Smooth muscle cell (in vitro differentiated cells): ENCODE measurements at regions not wholly inside any gene's neighbourhood (a gene's known extent, or its start where the extent isn't known, plus 50 kb on each side); places are given as distances from the start of the nearest gene placed in this dataset.
A peak's percentile ranks its signal among the peaks of the same experiment; 100 is the strongest.

Experiments used
- DNase-seq: peaks from one replicate; lab custom pipeline; 2025; ENCODE audit not compliant: unreplicated experiment; lab: John Stamatoyannopoulos, UW
- H2AFZ ChIP-seq: fragments of 200-600 bp; sonication (generic); 2 replicates; pipeline ENCODE4 v1.6.0; 2016; ENCODE audit warnings: antibody characterized with exemption, low read depth, mild to moderate bottlenecking
- H3F3A ChIP-seq: fragments of 200-600 bp; sonication (generic); 2 replicates; pipeline ENCODE4 v1.6.0; 2017; ENCODE audit warnings: antibody characterized with exemption, low read depth
- H3K27ac ChIP-seq: fragments of 200-600 bp; sonication (generic); 2 replicates; pipeline ENCODE4 v1.5.1; 2016; ENCODE audit warnings: low read depth, mild to moderate bottlenecking
- H3K27me3 ChIP-seq: fragments of 200-600 bp; sonication (generic); 2 replicates; pipeline ENCODE4 v1.6.1; 2016; ENCODE audit warnings: low read depth, mild to moderate bottlenecking
- H3K36me3 ChIP-seq: fragments of 200-600 bp; sonication (generic); 2 replicates; pipeline ENCODE4 v1.5.1; 2016; ENCODE audit warnings: low read depth
- H3K4me1 ChIP-seq: fragments of 200-600 bp; sonication (generic); 2 replicates; pipeline ENCODE4 v1.5.1; 2016; ENCODE audit warnings: low read depth
- H3K4me2 ChIP-seq: fragments of 200-600 bp; sonication (generic); 2 replicates; pipeline ENCODE4 v1.6.0; 2016; ENCODE audit warnings: mild to moderate bottlenecking
- H3K4me3 ChIP-seq: fragments of 200-600 bp; sonication (generic); 2 replicates; pipeline ENCODE4 v1.5.1; 2016; ENCODE audit warnings: mild to moderate bottlenecking
- H3K79me2 ChIP-seq: fragments of 200-600 bp; sonication (generic); 2 replicates; pipeline ENCODE4 v1.6.0; 2016; ENCODE audit warnings: low read depth, mild to moderate bottlenecking
- H3K9ac ChIP-seq: fragments of 200-600 bp; sonication (generic); 2 replicates; pipeline ENCODE4 v1.6.0; 2016; ENCODE audit warnings: low read depth
- H3K9me3 ChIP-seq: fragments of 200-600 bp; sonication (generic); replicated peaks from 2 replicates; pipeline ENCODE4 v1.5.1; 2016; ENCODE audit warnings: low read depth
- H4K20me1 ChIP-seq: fragments of 200-600 bp; sonication (generic); 2 replicates; pipeline ENCODE4 v1.6.0; 2016; ENCODE audit warnings: low read depth
- CTCF ChIP-seq: fragments of 200-600 bp; sonication (generic); IDR thresholded peaks from 2 replicates; pipeline ENCODE4 v1.5.1; 2017; ENCODE audit warnings: borderline replicate concordance, mild to moderate bottlenecking, antibody characterized with exemption; ENCODE audit not compliant: insufficient read depth, poor library complexity, severe bottlenecking
- WGBS: methylation state at CpG from one replicate; pipeline ENCODE4 v1.1.7; 2016; ENCODE audit warnings: low lambda C conversion rate; 5-methylcytosine and 5-hydroxymethylcytosine counted together

GRCh38 chr9:23477908-23478307 is 348.1 kb downstream of the ELAVL2 start:
- no peak overlapping the region for H3K4me3 ChIP-seq
- no peaks in the 10 kb centered on the region for H3F3A ChIP-seq
- no peaks in the 10 kb centered on the region for H3K4me1 ChIP-seq
- H3K4me2 ChIP-seq = no peak overlapping the region
- no peaks in the 10 kb centered on the region for H3K27me3 ChIP-seq
- no peak overlapping the region for H2AFZ ChIP-seq
- H3K79me2 ChIP-seq = no peaks in the 10 kb centered on the region
- no peaks in the 10 kb centered on the region for H3K9me3 ChIP-seq
- H3K27ac ChIP-seq = no peak overlapping the region
- no peak for DNase-seq
- 92% methylated on average over 2 of the region's 2 CpGs for WGBS
- no peak overlapping the region for H3K9ac ChIP-seq
- H3K36me3 ChIP-seq = no peaks in the 10 kb centered on the region
- TF ChIP-seq CTCF = no peak
- no peaks in the 10 kb centered on the region for H4K20me1 ChIP-seq

- Histone ChIP-seq H3K9me3 (no peaks in the 10 kb centered on the region), H3K27me3 (no peaks in the 10 kb centered on the region), H3K27ac (no peak overlapping the region), H3F3A (no peaks in the 10 kb centered on the region), H3K4me3 (no peak overlapping the region), H3K9ac (no peak overlapping the region), H4K20me1 (no peaks in the 10 kb centered on the region), H3K36me3 (no peaks in the 10 kb centered on the region), H3K4me1 (no peaks in the 10 kb centered on the region), H3K4me2 (no peak overlapping the region), H3K79me2 (no peaks in the 10 kb centered on the region), H2AFZ (no peak overlapping the region)
- WGBS = 96% methylated on average over 1 of the region's 1 CpG
- DNase-seq = no peak
- TF ChIP-seq CTCF = no peak
These were observed 342.5 kb downstream of the ELAVL2 start for GRCh38 chr9:23483566-23483965.

GRCh38 chr9:23492126-23493002 is 333.7 kb downstream of the ELAVL2 start:
- Histone ChIP-seq H3K27ac (no peak overlapping the region), H3K4me1 (no peaks in the 10 kb centered on the region), H3K4me3 (no peak overlapping the region), H3K9me3 (no peaks in the 10 kb centered on the region), H3K4me2 (no peak overlapping the region), H2AFZ (no peak overlapping the region), H3K79me2 (no peaks in the 10 kb centered on the region), H3K36me3 (no peaks in the 10 kb centered on the region), H3K27me3 (no peaks in the 10 kb centered on the region), H4K20me1 (no peaks in the 10 kb centered on the region), H3F3A (no peaks in the 10 kb centered on the region), H3K9ac (no peak overlapping the region)
- WGBS = 56% methylated on average over 5 of the region's 5 CpGs
- peak; percentile 70 for TF ChIP-seq CTCF
- no peak for DNase-seq

- Histone ChIP-seq H2AFZ (no peak overlapping the region), H3K4me1 (no peaks in the 10 kb centered on the region), H3K9ac (no peak overlapping the region), H3K36me3 (no peaks in the 10 kb centered on the region), H3K27ac (no peak overlapping the region), H3K79me2 (no peaks in the 10 kb centered on the region), H3F3A (no peaks in the 10 kb centered on the region), H3K4me3 (no peak overlapping the region), H3K9me3 (no peaks in the 10 kb centered on the region), H4K20me1 (no peaks in the 10 kb centered on the region), H3K4me2 (no peak overlapping the region), H3K27me3 (no peaks in the 10 kb centered on the region)
- no peak for DNase-seq
- 86% methylated on average over 5 of the region's 5 CpGs for WGBS
- TF ChIP-seq CTCF = no peak
These were observed 332.8 kb downstream of the ELAVL2 start for GRCh38 chr9:23493219-23493618.
